AG08396 (cell line): ENCODE measurements at regions not wholly inside any gene's neighbourhood (a gene's known extent, or its start where the extent isn't known, plus 50 kb on each side); places are given as distances from the start of the nearest gene placed in this dataset.

Experiments
- DNase-seq: peaks from one replicate; pipeline ENCODE4 v3.0.0; 2012; ENCODE audit warnings: low spot score, mixed read lengths

DNA sequence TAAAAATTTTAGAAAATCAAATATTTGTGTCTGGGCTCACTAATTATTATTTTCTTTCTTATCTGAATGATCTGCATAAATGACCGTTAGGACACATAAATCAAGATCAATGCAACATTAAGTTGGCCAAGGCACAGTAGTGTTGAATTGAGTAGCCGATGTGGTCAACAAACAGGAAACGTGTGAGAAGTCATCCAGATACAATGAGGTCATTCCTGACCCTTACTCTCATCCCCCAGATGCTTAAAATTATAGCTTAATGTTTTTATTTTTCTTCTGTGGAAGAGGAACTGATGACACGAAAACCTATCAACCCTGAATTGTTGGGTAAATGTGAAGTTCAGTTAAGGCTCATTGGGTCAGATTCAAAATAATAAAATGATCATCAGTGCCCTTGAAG, 222.9 kb downstream of the RFC3 start:
- no peak for DNase-seq

- DNase-seq = no peak
Measured at GRCh38 chr13:34044041-34044440, 226.1 kb downstream of the RFC3 start.

DNA sequence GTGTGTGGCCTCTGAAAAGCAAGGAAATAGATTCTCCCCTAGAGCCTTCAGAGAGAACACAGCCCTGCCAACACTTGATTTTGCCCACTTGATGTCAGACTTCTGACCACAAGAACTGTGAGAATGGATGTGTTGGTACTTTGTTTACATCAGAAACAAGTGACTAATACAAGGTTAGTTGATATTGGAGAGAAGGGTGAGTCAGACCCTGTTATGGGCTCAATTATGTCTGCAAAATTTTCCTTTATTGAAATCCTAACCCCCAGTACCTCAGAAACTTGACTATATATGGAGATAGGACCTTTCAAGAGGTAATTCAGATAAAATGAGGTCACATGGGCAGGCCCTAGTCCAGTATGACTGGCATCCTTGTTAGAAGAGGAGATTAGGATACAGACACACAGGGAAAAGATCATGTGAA, 226.7 kb downstream of the RFC3 start:
- peak; percentile 12 for DNase-seq

DNA sequence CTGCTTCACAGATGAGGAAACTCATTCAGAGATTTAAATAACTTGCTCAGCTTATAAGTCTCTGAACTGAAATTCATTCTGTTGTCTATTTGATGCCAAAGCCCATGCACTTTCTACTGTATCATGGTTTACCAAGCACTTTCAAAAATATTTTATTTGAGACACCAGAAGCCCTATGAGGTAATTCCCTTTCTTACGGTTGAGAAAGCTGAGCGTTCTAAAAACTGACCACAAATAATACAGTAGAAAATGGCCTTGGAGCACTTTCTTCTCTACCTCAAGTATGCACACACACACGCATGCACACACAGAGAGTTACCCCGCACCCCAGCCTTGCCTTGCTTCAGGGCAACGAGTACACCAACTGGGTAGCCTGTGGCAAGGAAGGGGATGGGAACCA, 228.5 kb downstream of the RFC3 start:
- DNase-seq = no peak

DNA sequence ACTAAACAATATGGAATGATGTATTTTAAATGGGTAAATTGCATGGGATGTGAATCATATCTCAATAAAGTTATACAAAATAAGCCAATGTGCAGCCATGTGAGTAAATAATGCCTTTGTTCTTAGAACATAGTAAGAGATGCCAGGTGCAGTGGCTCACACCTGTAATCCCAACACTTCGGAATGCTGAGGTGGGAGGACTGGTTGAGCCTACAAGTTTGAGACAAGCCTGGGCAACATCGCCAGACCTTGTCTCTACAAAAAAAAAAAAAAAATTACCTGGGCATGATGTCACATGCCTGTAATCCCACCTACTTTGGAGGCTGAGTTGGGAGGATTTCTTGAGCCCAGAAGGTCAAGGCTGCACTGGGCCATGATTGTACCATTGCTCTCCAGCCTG, 230.7 kb downstream of the RFC3 start:
- DNase-seq = no peak

DNA sequence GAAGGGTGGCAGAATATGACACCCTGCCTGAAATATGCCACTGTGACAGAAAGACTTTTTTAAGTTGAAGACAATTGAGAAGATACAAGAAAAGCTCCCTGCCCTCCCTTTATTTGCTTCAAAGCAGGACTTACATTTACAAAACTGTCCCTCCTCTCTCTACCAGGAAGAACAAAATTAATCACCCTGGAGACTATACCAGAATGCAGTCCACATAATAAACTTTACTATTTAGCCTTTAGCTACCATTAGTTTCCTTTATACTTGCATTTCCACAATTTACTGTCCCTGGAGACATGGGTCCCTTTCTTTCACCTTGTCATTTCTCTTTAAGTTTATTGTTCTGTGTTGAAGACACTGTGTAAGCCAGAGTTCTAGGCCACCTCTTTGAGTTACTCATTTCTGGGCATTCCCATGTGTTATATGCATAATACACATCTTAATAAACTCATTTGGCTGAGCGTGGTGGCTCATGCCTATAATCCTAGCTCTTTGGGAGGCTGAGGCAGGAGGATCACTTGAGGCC, 238.8 kb downstream of the RFC3 start:
- no peak for DNase-seq

- DNase-seq = no peak
Measured at GRCh38 chr13:34064456-34065205, 246.7 kb downstream of the RFC3 start.

- DNase-seq = no peak
Measured at GRCh38 chr13:34065928-34066327, 248.0 kb downstream of the RFC3 start.

DNA sequence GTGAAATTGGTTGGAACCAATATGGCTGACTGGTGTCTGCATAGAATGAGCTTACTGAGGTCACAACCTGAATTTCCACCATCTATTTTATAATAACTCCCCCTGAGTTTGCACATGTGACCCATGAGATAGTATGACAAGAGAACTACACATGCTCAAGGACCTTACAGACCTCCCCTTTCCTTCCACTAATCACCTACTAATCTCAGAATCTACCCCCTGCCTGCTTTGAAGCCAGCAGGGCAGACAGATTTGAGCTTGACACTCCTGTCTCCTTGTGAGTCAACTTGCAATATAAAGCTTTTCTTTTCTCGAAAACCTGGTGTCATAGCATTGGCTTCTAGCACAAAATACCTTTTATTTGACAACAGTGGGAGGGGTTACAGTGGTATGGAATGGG, 248.4 kb downstream of the RFC3 start:
- DNase-seq = no peak

DNA sequence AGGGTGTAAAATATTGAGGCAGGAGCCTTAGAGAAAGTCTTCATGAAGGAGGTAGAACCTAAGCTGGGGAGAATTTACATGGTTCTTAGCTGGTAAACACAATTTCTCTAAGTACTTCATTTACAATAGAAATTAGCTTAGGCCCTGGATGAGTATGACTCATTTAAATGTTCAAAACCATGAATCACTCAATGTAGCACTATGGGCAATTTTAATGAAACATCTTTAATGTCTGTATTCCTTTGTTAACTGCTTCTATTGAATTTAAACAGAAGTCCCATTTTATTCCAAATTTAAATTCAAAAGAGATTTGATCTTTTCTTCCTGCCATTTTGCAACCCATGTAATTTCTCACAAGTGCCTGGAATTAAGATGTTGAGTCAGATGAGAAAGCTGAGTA, 252.1 kb downstream of the RFC3 start:
- no peak for DNase-seq

DNA sequence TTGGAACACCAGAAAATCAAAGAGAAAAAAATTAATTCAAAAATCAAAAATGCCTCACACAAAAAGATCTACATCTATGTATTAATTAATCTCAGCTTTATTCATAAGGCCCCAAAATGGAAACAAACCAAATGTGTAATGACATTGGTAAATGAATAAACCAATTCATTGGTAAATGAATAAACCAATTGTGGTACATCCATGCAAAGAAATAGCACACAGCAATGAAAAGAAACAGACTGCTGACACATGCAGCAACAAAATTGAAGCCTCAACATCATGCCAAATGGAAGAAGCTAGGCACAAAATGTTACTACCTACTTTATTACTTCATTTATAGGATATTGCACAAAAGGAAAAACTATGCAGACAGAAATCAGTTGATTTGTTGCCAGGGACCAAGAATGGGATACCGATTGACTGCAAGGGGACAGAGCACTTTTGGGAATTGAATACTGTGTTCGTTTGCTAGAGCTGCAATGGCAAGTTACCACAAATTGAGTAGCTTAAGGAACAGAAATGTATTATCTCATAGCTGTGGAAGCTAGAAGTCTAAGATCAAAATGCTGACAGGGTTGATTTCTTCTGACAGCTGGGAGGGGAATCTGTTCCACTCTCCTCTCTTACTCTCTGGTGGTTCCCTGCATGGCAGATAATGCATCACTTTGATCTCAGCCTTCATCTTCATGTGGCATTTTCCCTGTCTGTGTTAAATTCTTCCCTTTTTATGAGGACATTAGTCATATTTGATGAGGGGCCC, 252.8 kb downstream of the RFC3 start:
- no peak for DNase-seq

GRCh38 chr13:34076319-34076718, 258.4 kb downstream of the RFC3 start:
- no peak for DNase-seq

DNA sequence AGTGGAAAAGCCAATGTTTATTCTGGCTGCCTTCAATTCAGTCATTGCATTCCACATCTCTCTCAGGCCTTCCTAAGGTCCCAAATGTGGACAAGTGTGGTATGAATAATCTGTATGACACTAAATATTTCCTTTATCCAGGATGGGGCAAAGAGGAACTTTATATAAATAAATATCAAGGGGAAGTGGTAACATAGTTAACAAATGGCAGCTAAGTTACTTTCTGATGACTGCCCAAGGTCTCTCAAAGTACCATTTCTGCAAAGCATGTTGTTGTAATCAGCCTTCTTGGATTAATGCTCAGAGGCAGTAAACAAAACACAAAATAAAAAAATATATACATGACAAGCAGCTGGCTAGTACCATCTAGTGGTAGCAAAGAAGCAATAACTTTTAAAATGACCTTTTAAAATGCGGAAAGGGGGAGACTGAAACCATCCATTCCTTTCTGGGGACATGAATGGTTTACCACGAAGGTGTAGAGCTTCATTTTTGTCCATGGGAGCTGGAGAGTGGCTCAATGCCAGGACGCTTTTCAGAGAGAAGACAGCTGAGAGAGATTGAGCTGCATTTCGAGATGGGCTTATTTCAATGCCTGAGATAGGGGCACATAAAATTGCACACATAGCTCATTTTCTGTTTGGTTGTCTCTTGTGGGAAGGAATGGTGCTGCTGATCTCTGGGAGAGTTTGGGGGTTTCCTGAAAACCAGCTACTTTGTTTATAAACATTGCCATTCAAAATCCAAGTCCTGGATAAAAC, 259.2 kb downstream of the RFC3 start:
- peak; percentile 11 for DNase-seq

DNA sequence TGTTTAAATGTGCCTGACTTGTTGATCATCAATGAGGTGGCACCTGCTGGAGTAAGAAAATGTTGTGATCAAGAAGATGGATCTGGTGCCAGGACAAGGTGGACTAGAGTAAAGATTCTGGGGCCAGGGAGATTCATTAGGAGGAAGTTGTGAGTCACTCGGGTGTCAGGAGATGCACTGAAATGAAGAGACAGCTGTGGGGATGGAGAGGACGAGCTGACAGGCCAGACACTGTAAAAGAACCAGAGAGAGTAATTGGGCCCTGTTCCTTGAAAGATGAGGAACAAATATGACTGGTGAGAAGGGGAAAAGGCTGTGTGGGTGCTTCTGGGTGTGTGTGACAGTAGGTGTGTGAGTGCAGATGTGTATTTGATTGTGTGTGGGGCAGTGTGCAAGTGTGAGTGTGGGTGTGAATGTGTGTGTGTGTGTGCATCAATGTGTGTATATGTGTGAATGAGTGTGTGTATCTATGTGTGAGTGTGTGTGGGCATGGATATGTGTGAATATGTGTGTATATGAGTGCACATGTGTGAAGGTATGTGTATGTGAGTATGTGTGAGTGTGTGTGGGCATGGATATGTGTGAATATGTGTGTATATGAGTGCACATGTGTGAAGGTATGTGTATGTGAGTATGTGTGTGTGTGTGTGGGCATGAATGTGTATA, 260.5 kb downstream of the RFC3 start:
- DNase-seq = no peak

DNA sequence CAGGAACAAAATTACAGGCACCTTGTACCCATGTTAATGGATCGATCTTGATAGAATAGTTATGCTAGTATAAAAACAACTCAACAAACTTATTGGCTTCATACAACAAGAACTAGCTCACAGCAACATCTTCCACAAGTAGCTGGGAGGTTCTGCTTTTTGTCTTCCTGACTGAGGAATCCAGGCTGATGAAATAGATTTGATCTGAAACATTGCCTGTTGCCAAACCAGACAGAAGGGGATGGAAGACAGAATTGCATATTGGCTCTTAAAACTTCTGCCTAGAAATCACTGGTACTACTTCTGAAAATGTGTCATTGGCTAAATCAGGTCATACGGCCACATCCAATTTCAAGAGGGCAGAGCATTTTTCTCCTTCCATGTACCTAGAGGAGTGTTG, 267.3 kb downstream of the RFC3 start:
- no peak for DNase-seq

- DNase-seq = no peak
Measured at GRCh38 chr13:34086281-34086680, 268.3 kb downstream of the RFC3 start.

DNA sequence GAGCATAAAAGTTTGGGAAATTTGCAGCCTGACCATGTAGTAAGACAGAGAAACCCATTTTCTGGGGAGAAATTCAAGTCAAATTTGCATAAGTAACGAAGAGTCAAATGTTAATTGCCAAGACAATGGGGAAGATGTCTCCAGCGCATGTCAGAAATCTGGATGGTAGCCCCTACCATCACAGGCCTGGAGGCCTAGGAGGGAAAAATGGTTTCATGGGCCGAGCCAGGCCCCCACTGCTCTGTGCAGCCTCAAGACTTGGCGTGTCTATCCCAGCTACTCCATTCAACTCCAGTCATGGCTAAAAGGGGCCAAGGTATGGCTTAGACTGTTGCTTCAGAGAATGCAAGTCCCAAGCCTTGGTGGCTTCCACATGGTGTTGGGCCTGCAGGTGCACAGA, 269.8 kb downstream of the RFC3 start:
- DNase-seq = no peak

DNA sequence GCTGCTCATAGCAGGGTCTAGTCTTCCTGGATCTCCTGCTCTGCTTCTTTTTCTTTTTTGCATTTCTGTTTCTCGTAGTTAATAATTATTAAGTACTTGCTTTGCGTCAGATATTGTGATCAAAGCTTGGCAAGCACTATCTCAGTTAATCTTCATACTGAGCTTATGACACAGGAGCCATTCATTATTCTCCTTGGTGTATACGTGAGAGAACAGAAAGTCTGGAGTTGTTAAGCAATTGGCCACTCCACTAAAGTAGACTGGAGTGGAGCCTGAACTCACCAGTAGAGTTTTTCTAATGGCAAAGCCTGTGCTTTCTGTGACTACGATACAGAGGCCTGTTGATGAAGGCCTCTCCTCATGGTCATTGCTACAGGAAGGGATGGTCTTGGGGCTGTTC, 285.9 kb downstream of the RFC3 start:
- DNase-seq = no peak

- DNase-seq = no peak
Measured at GRCh38 chr13:34104853-34105252, 286.9 kb downstream of the RFC3 start.

GRCh38 chr13:34107806-34108205, 289.9 kb downstream of the RFC3 start:
- no peak for DNase-seq

DNA sequence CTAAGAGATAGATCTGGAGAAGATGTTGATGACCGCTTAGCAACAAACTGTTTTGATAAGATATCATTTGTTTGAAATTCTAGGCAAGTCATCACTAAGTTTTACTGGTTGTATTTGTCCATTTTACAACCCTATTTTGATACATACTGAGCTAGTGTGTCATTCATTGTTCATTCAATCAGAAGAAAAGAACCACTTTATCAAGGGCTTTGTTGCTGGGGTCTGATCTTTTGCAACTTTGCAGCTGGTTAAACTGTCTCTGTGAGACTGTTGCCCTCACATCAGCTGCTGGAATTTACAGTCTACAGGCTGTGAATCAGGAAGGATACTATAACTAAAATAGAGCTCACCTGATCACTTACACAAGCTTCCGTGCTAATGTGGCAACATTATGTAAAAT, 290.5 kb downstream of the RFC3 start:
- no peak for DNase-seq

DNA sequence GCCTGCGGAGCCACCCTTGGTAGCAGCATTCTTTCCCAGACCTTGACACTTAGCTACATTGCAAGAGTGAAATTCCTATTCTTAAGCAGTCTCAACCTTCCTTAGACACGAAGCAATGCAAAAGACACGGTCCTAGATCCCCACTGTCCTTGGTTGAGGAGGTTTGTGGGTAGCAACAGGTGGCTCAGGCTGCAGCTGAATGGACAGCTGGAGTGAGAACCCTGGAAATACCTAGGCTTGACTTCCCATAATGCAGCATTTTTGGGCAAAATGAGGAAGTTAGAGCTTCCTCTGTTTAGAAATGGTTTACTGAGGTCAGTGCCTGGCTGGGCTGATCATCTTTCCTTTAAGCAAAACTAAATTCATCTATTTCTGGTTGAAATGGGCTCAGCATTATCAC, 296.6 kb downstream of the RFC3 start:
- DNase-seq = no peak
